ENCODE measurements at regions not wholly inside any gene's neighbourhood (a gene's known extent, or its start where the extent isn't known, plus 50 kb on each side); places are given as distances from the start of the nearest gene placed in this dataset.
"Not testable (repeated sequence)": the region's sequence is repeated elsewhere in the genome, so short reads cannot be mapped to it uniquely, and the experiment has no call there.

- H3K9me3 ChIP-seq: no peaks in the 10 kb centered on the region
- no peak for DNase-seq
- intact Hi-C loops (cut with DNase I; ENCODE audit: low total_unique reads): no loop called here
- H3K4me3 ChIP-seq: no peak overlapping the region
- H3K4me1 ChIP-seq: no peaks in the 10 kb centered on the region
- no peak overlapping the region for H3K27ac ChIP-seq
- no peaks in the 10 kb centered on the region for H3K27me3 ChIP-seq
- in situ Hi-C loops (cut with MboI; ENCODE audit: low pct_ligation_motif_present in 1 of 4, low pct_unique_long_range_greater_than_20kb in 1 of 4, low sequenced_read_pairs in 3 of 4): no loop called here
- H3K36me3 ChIP-seq: no peaks in the 10 kb centered on the region
- 43 to 45% methylated on average over 3 of the region's 3 CpGs for WGBS, 2 donors (ENCODE audit: low coverage in 1 of 2)
- TF ChIP-seq POLR2AphosphoS5 (IDR thresholded peaks at IDR 0.05) (no peak), EP300 (IDR thresholded peaks at IDR 0.05; ENCODE audit: low read depth) (no peak), POLR2A (IDR thresholded peaks at IDR 0.05) (no peak)
- TF ChIP-seq, protein P1, sequence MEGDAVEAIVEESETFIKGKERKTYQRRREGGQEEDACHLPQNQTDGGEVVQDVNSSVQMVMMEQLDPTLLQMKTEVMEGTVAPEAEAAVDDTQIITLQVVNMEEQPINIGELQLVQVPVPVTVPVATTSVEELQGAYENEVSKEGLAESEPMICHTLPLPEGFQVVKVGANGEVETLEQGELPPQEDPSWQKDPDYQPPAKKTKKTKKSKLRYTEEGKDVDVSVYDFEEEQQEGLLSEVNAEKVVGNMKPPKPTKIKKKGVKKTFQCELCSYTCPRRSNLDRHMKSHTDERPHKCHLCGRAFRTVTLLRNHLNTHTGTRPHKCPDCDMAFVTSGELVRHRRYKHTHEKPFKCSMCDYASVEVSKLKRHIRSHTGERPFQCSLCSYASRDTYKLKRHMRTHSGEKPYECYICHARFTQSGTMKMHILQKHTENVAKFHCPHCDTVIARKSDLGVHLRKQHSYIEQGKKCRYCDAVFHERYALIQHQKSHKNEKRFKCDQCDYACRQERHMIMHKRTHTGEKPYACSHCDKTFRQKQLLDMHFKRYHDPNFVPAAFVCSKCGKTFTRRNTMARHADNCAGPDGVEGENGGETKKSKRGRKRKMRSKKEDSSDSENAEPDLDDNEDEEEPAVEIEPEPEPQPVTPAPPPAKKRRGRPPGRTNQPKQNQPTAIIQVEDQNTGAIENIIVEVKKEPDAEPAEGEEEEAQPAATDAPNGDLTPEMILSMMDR (IDR thresholded peaks at IDR 0.05): no peak
These were observed 249.9 kb downstream of the HNRNPD start for GRCh38 chr4:82123934-82124333.

DNA sequence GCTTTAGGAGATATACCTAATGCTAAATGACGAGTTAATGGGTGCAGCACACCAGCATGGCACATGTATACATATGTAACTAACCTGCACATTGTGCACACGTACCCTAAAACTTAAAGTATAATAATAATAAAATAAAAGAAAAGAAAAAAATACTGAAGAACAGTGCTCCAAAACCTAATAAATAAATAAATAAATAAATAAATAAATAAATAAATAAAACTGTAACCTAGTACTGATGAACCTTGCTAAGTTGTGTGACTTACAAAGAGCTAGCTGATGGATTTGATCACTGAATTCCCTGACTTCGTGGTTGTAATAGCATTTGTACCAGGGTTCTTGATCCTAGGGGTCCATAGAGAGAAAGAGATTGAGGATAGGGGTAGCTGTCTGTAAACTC, 258.6 kb downstream of the HNRNPD start:
- 78 to 79% methylated on average over 1 to 3 of the region's 3 CpGs for WGBS, 2 donors (ENCODE audit: low coverage in 1 of 2)
- H3K4me1 ChIP-seq; H3K27ac ChIP-seq; DNase-seq; H3K36me3 ChIP-seq; H3K9me3 ChIP-seq; H3K27me3 ChIP-seq; intact Hi-C loops (cut with DNase I; ENCODE audit: low total_unique reads); H3K4me3 ChIP-seq; in situ Hi-C loops (cut with MboI; ENCODE audit: low pct_ligation_motif_present in 1 of 4, low pct_unique_long_range_greater_than_20kb in 1 of 4, low sequenced_read_pairs in 3 of 4): not testable (repeated sequence)

- TF ChIP-seq, protein P1 (IDR thresholded peaks at IDR 0.05): no peak
- no peak for TF ChIP-seq POLR2A (IDR thresholded peaks at IDR 0.05)
- TF ChIP-seq EP300 (IDR thresholded peaks at IDR 0.05; ENCODE audit: low read depth): no peak
- no peak for TF ChIP-seq POLR2AphosphoS5 (IDR thresholded peaks at IDR 0.05)
- 68 to 81% methylated on average over 2 of the region's 2 CpGs for WGBS, 2 donors (ENCODE audit: low coverage in 1 of 2)
- Histone ChIP-seq H3K9me3 (no peaks in the 10 kb centered on the region), H3K4me1 (no peaks in the 10 kb centered on the region), H3K27ac (no peak overlapping the region), H3K4me3 (no peak overlapping the region), H3K27me3 (no peaks in the 10 kb centered on the region), H3K36me3 (no peaks in the 10 kb centered on the region)
- in situ Hi-C loops (cut with MboI; ENCODE audit: low pct_ligation_motif_present in 1 of 4, low pct_unique_long_range_greater_than_20kb in 1 of 4, low sequenced_read_pairs in 3 of 4): no loop called here
- DNase-seq: no peak
- intact Hi-C loops (cut with DNase I; ENCODE audit: low total_unique reads): no loop called here
These were observed 265.3 kb downstream of the HNRNPD start for GRCh38 chr4:82108506-82108905.

DNA sequence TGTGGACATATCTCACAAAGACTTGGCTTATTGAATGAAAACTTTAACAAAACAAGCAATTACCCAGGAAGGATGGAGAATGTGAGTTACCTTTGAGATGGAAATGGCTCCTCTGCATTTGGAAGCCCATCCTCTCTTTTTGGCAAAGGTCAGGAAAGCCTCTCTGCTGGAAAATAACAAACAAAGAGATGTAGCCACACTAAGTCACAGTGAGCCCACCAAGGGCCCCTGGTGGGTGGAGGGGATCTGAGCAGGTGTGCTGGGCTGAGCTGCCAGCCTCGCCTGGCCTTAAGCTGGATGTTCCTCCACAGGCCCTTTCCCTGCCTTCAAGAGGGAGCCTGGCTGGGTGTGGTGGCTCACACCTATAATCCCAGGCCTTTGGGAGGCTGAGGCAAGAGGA, 269.2 kb downstream of the HNRNPD start:
- Histone ChIP-seq H3K4me3 (no peak overlapping the region), H3K9me3 (no peaks in the 10 kb centered on the region), H3K36me3 (no peaks in the 10 kb centered on the region), H3K4me1 (no peaks in the 10 kb centered on the region), H3K27me3 (no peaks in the 10 kb centered on the region), H3K27ac (no peak overlapping the region)
- WGBS, 2 donors (ENCODE audit: low coverage in 1 of 2): 53% methylated on average over 1 of the region's 1 CpG; no CpG with 5 or more reads in 1 of the 2 donors
- DNase-seq: no peak
- TF ChIP-seq EP300 (IDR thresholded peaks at IDR 0.05; ENCODE audit: low read depth): no peak
- intact Hi-C loops (cut with DNase I; ENCODE audit: low total_unique reads) (no loop called here), in situ Hi-C loops (cut with MboI; ENCODE audit: low pct_ligation_motif_present in 1 of 4, low pct_unique_long_range_greater_than_20kb in 1 of 4, low sequenced_read_pairs in 3 of 4) (no loop called here)

DNA sequence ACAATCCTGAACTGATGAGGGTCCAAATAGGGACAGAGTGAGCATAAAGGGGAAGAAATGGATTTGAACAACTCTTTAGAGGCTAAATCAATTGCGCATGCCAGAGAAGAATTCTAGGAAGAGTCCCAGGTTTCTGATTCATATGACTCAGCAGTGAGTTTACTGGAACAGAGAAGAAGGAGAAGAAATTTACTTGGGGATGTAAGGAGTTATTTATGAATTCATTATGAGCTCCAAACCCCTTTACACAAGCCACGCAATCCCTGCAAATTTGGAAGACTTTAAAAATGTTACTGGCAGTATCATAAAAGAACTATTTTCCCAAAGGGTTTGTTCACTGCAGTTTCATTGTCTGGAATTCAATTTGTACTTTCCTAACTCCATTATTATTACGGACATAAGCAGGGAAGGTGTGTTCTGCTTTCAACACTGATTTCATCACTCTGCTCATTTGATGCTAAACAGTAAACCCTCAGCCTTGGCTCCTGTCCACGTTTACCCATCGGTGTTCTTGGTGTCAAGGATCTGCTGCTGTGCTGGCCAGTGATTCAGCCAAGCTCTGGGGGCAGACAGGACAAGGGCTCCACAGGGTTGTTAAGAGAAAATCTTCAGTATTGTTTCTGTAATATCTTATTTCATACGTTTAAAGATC, 273.7 kb downstream of the HNRNPD start:
- WGBS, 2 donors (ENCODE audit: low coverage in 1 of 2): 40 to 54% methylated on average over 6 of the region's 6 CpGs
- in situ Hi-C loops (cut with MboI; ENCODE audit: low pct_ligation_motif_present in 1 of 4, low pct_unique_long_range_greater_than_20kb in 1 of 4, low sequenced_read_pairs in 3 of 4) (no loop called here), intact Hi-C loops (cut with DNase I; ENCODE audit: low total_unique reads) (no loop called here)
- H3K9me3 ChIP-seq: no peaks in the 10 kb centered on the region
- no peaks in the 10 kb centered on the region for H3K36me3 ChIP-seq
- no peaks in the 10 kb centered on the region for H3K4me1 ChIP-seq
- DNase-seq: no peak
- peak overlapping the region in 3 of 4 donors; percentile 19 to 31 (median 21) for H3K27ac ChIP-seq
- no peaks in the 10 kb centered on the region for H3K27me3 ChIP-seq
- no peak overlapping the region for H3K4me3 ChIP-seq
- TF ChIP-seq, protein P1 (IDR thresholded peaks at IDR 0.05): no peak
- peak; percentile 11 for TF ChIP-seq EP300 (IDR thresholded peaks at IDR 0.05; ENCODE audit: low read depth)
- peak in 2 of 3 donors; percentile 63 to 70 for TF ChIP-seq POLR2AphosphoS5 (IDR thresholded peaks at IDR 0.05)
- no peak for TF ChIP-seq POLR2A (IDR thresholded peaks at IDR 0.05)

All from transverse colon (tissue), 4 donors.